IMR-90 (cell line): ENCODE measurements at regions not wholly inside any gene's neighbourhood (a gene's known extent, or its start where the extent isn't known, plus 50 kb on each side); places are given as distances from the start of the nearest gene placed in this dataset.

Experiments used
- ATAC-seq: fragments of 200-7000 bp; cut with Tn5 transposase; 2 replicates; pipeline ENCODE4 v1.9.1; 2020; ENCODE audit warnings: low read depth, mild to moderate bottlenecking, moderate library complexity
- BruUV-seq: library from RNA; stranded (reverse); fragments of 400-500 nt; replicated peaks from 2 replicates; lab custom pipeline; 2021; lab: Mats Ljungman, UMichigan
- CTCF ChIA-PET: fragments of 300-600 bp; formaldehyde crosslinking; extraction: SDS; loops from one replicate; lab custom pipeline; 2021; ENCODE audit warnings: antibody characterized with exemption; lab: Yijun Ruan, JAX
- POLR2A ChIA-PET: fragments of 300-600 bp; sonication (Branson Sonifier 250); formaldehyde crosslinking; loops from one replicate; lab custom pipeline; 2022; ENCODE audit warnings: antibody characterized with exemption; ENCODE audit not compliant: unreplicated experiment; lab: Charles Lee
- DNase-seq: peaks from one replicate; pipeline ENCODE4 v3.0.0; 2013
- H2AFZ ChIP-seq: replicated peaks from 2 replicates; pipeline ENCODE3; 2013; ENCODE audit warnings: low read length, mild to moderate bottlenecking; ENCODE audit not compliant: poor library complexity
- H2AK5ac ChIP-seq: 2 replicates; pipeline ENCODE4 v1.6.1; 2013; ENCODE audit warnings: low read depth, low read length, inconsistent platforms
- H2AK9ac ChIP-seq: replicated peaks from 2 replicates; pipeline ENCODE3; 2013; ENCODE audit warnings: mild to moderate bottlenecking, low read depth, low read length, moderate library complexity; ENCODE audit not compliant: poor library complexity
- H2BK120ac ChIP-seq: 2 replicates; pipeline ENCODE4 v1.6.1; 2013; ENCODE audit warnings: low read depth, low read length, inconsistent platforms
- H2BK15ac ChIP-seq: 3 replicates; pipeline ENCODE4 v1.6.1; 2013; ENCODE audit warnings: low read depth, low read length, inconsistent platforms
- H2BK20ac ChIP-seq: 2 replicates; pipeline ENCODE4 v1.6.1; 2013; ENCODE audit warnings: low read depth, mild to moderate bottlenecking, inconsistent platforms, low read length, moderate library complexity
- H2BK5ac ChIP-seq: 2 replicates; pipeline ENCODE4 v1.6.1; 2013; ENCODE audit warnings: mild to moderate bottlenecking, low read depth, low read length, inconsistent platforms; ENCODE audit not compliant: poor library complexity, severe bottlenecking
- H3K14ac ChIP-seq: replicated peaks from 2 replicates; pipeline ENCODE4 v1.6.1; 2013; ENCODE audit warnings: low read depth, low read length, inconsistent platforms
- H3K18ac ChIP-seq: 2 replicates; pipeline ENCODE4 v1.6.1; 2013; ENCODE audit warnings: low read depth, low read length, control low read depth
- H3K23ac ChIP-seq: 2 replicates; pipeline ENCODE4 v1.6.1; 2013; ENCODE audit warnings: low read depth, low read length, inconsistent platforms
- H3K27ac ChIP-seq: 2 replicates; pipeline ENCODE4 v1.5.1; 2013; ENCODE audit warnings: mild to moderate bottlenecking, control low read depth, low read length; ENCODE audit not compliant: insufficient read depth
- H3K27me3 ChIP-seq: 2 replicates; pipeline ENCODE4 v1.6.1; 2013; ENCODE audit warnings: low read length; ENCODE audit not compliant: control insufficient read depth, insufficient read depth
- H3K36me3 ChIP-seq: 2 replicates; pipeline ENCODE4 v1.6.1; 2013; ENCODE audit warnings: low read length, mixed read lengths; ENCODE audit not compliant: control insufficient read depth, insufficient read depth
- H3K4ac ChIP-seq: 2 replicates; pipeline ENCODE4 v1.6.1; 2013; ENCODE audit warnings: low read depth, low read length, inconsistent platforms
- H3K4me1 ChIP-seq: 2 replicates; pipeline ENCODE4 v1.6.1; 2013; ENCODE audit warnings: low read length, mixed read lengths; ENCODE audit not compliant: control insufficient read depth, insufficient read depth
- H3K4me2 ChIP-seq: 2 replicates; pipeline ENCODE4 v1.6.1; 2013; ENCODE audit warnings: low read depth, mild to moderate bottlenecking, control low read depth, low read length, moderate library complexity
- H3K4me3 ChIP-seq: 2 replicates; pipeline ENCODE4 v1.5.1; 2013; ENCODE audit warnings: low read depth, mild to moderate bottlenecking, control low read depth, low read length, moderate library complexity; ENCODE audit not compliant: insufficient read depth
- H3K56ac ChIP-seq: 2 replicates; pipeline ENCODE4 v1.6.1; 2013; ENCODE audit warnings: low read length, inconsistent platforms; ENCODE audit not compliant: insufficient read depth; ENCODE audit errors: extremely low read depth
- H3K79me1 ChIP-seq, 2 experiments: 2 replicates each; pipeline ENCODE4 v1.6.1; 2013; ENCODE audit warnings: low read length in 2 of 2, inconsistent platforms in 1 of 2, low read depth in 1 of 2
- H3K9ac ChIP-seq: 2 replicates; pipeline ENCODE4 v1.6.1; 2013; ENCODE audit warnings: low read depth, low read length, control low read depth
- H3K9me1 ChIP-seq: 2 replicates; pipeline ENCODE4 v1.6.1; 2013; ENCODE audit warnings: low read length, inconsistent platforms; ENCODE audit not compliant: insufficient read depth
- H3K9me3 ChIP-seq: 2 replicates; pipeline ENCODE4 v1.6.1; 2013; ENCODE audit warnings: low read length; ENCODE audit not compliant: control insufficient read depth, insufficient read depth
- H4K20me1 ChIP-seq: 2 replicates; pipeline ENCODE4 v1.6.1; 2013; ENCODE audit warnings: low read length, inconsistent platforms; ENCODE audit not compliant: insufficient read depth
- H4K5ac ChIP-seq: 2 replicates; pipeline ENCODE4 v1.6.1; 2013; ENCODE audit warnings: mild to moderate bottlenecking, low read depth, low read length, control low read depth
- H4K8ac ChIP-seq, 2 experiments: 2 replicates each; pipeline ENCODE4 v1.6.1; 2013; ENCODE audit warnings: low read depth in 2 of 2, low read length in 2 of 2, control low read depth in 1 of 2, inconsistent platforms in 1 of 2
- H4K91ac ChIP-seq: 2 replicates; pipeline ENCODE4 v1.6.1; 2013; ENCODE audit warnings: low read depth, low read length, inconsistent platforms; ENCODE audit not compliant: insufficient read depth
- BHLHE40 ChIP-seq: fragments of 150-350 bp; IDR thresholded peaks from 2 replicates; pipeline ENCODE4 v1.6.1; 2016; ENCODE audit warnings: mild to moderate bottlenecking, low read depth, low read length
- CEBPB ChIP-seq: IDR thresholded peaks from 2 replicates; pipeline ENCODE4 v1.6.1; 2012; ENCODE audit warnings: low read depth, low read length, improper control_type of control experiment
- RCOR1 ChIP-seq: IDR thresholded peaks from 2 replicates; pipeline ENCODE4 v1.6.1; 2012; ENCODE audit warnings: mild to moderate bottlenecking, low read length, improper control_type of control experiment; ENCODE audit not compliant: insufficient replicate concordance
- WGBS, 2 experiments: methylation state at CpG; one replicate each; pipeline versions ENCODE4 v1.1.5 to v1.1.7; 2013; ENCODE audit warnings: missing lambda C conversion rate in 2 of 2; ENCODE audit not compliant: insufficient read length in 1 of 2; ENCODE audit errors: extremely low coverage in 2 of 2; 5-methylcytosine and 5-hydroxymethylcytosine counted together
- dilution Hi-C: fragments of 300-500 bp; cut with HindIII; formaldehyde crosslinking; loops from one replicate; pipeline ENCODE4 v1.14.3; 2018; ENCODE audit warnings: low sequenced_read_pairs; ENCODE audit not compliant: unreplicated experiment
- in situ Hi-C: fragments of 300-500 bp; cut with MboI; formaldehyde crosslinking; loops from 3 replicates; pipeline ENCODE4 v1.14.3; 2019; ENCODE audit warnings: low sequenced_read_pairs, inconsistent platforms, mixed read lengths
- intact Hi-C: fragments of 100-400 bp; cut with micrococcal nuclease; formaldehyde crosslinking; loops from 2 replicates; pipeline ENCODE4 v1.10.0; 2022

DNA sequence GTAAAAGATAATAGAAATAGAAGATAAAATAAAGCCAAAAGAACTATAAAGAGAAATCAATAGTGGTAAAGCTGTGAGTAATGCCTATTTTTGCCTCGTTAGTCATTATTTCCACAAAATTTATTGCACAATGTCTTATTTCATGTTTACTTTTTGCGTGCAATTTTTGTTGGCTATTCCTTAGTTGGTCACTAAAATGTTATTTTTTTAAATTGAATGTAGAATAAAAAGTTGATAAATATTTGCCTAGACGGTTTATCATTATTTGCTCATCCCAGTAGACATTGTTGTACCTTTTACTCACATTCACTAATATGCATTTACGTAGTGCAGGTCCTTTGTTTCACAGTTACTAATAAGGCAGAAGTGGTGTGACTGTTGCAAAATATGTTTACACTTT, 227.8 kb upstream of the BMPER start:
- H3K9me3 ChIP-seq = peaks cover 3% of the 10 kb centered on the region
- no peaks in the 10 kb centered on the region for H3K9me1 ChIP-seq
- H4K91ac ChIP-seq = no peak overlapping the region
- H2BK20ac ChIP-seq = no peak overlapping the region
- H3K18ac ChIP-seq = no peak overlapping the region
- H3K4me3 ChIP-seq = no peak overlapping the region
- H3K36me3 ChIP-seq = no peaks in the 10 kb centered on the region
- in situ Hi-C loops = no loop called here
- no peak overlapping the region for H3K4me2 ChIP-seq
- no peak overlapping the region for H2AK9ac ChIP-seq
- BruUV-seq = no TSS peak
- H3K14ac ChIP-seq = no peak overlapping the region
- ChIA-PET CTCF (no interaction called here), POLR2A (no interaction called here)
- H2AK5ac ChIP-seq = no peak overlapping the region
- H4K20me1 ChIP-seq = no peaks in the 10 kb centered on the region
- H3K23ac ChIP-seq = no peak overlapping the region
- no CpG with 5 or more reads among the region's 4 CpGs for WGBS, 2 experiments
- no peak overlapping the region for H3K4ac ChIP-seq
- DNase-seq (peak; percentile 20), ATAC-seq (no peak)
- H3K4me1 ChIP-seq = no peaks in the 10 kb centered on the region; the same call in 1 of the 2 replicates
- dilution Hi-C loops = no loop called here
- H2BK15ac ChIP-seq = no peak overlapping the region
- no peak overlapping the region for H2BK120ac ChIP-seq
- no peaks in the 10 kb centered on the region for H3K79me1 ChIP-seq
- no peak overlapping the region for H3K27ac ChIP-seq
- H3K27me3 ChIP-seq = no peaks in the 10 kb centered on the region
- H4K8ac ChIP-seq = no peak overlapping the region
- no peak overlapping the region for H2BK5ac ChIP-seq
- intact Hi-C loops = no loop called here
- H4K5ac ChIP-seq = no peak overlapping the region
- no peak for TF ChIP-seq RCOR1
- peak; percentile 92 for TF ChIP-seq CEBPB
- no peak for TF ChIP-seq BHLHE40
- H2AFZ ChIP-seq = no peak overlapping the region
- no peak overlapping the region for H3K56ac ChIP-seq
- H3K9ac ChIP-seq = no peak overlapping the region
